OCI-LY7 (cell line): ENCODE measurements at regions not wholly inside any gene's neighbourhood (a gene's known extent, or its start where the extent isn't known, plus 50 kb on each side); places are given as distances from the start of the nearest gene placed in this dataset.

Experiments used
- BruUV-seq: library from RNA; stranded (reverse); fragments of 400-500 nt; replicated peaks from 2 replicates; lab custom pipeline; 2021; lab: Mats Ljungman, UMichigan
- CTCF ChIA-PET: fragments of 300-600 bp; sonication (Branson Sonifier 250); formaldehyde crosslinking; loops from one replicate; lab custom pipeline; 2022; ENCODE audit warnings: antibody characterized with exemption; ENCODE audit not compliant: unreplicated experiment; lab: Charles Lee
- POLR2A ChIA-PET: fragments of 300-600 bp; sonication (Branson Sonifier 250); formaldehyde crosslinking; loops from one replicate; lab custom pipeline; 2022; ENCODE audit warnings: antibody characterized with exemption; lab: Charles Lee
- DNase-seq: peaks from one replicate; pipeline ENCODE4 v3.0.0-alpha.2; 2015; ENCODE audit warnings: low spot score
- H2AFZ ChIP-seq: fragments of 200-600 bp; sonication (generic), shearing (Covaris generic); 2 replicates; pipeline ENCODE4 v1.6.1; 2014; ENCODE audit warnings: mild to moderate bottlenecking, antibody characterized with exemption, low read length, moderate library complexity
- H3K27ac ChIP-seq: fragments of 200-600 bp; sonication (generic); 2 replicates; pipeline ENCODE4 v1.5.1; 2014; ENCODE audit warnings: mixed run types, low read depth, mild to moderate bottlenecking, moderate library complexity, low read length, inconsistent platforms; ENCODE audit not compliant: poor library complexity, severe bottlenecking
- H3K36me3 ChIP-seq: fragments of 200-600 bp; sonication (generic); 2 replicates; pipeline ENCODE4 v1.6.1; 2014; ENCODE audit warnings: mild to moderate bottlenecking, antibody characterized with exemption, low read length, moderate library complexity, mixed read lengths; ENCODE audit not compliant: insufficient read depth
- H3K4me1 ChIP-seq: fragments of 200-600 bp; sonication (generic); 2 replicates; pipeline ENCODE4 v1.5.1; 2014; ENCODE audit warnings: mild to moderate bottlenecking, low read length; ENCODE audit not compliant: insufficient read depth, poor library complexity, severe bottlenecking
- H3K4me2 ChIP-seq: fragments of 200-600 bp; sonication (generic); 2 replicates; pipeline ENCODE4 v1.6.1; 2014; ENCODE audit warnings: mild to moderate bottlenecking, low read length
- H3K4me3 ChIP-seq: fragments of 200-600 bp; sonication (generic); 2 replicates; pipeline ENCODE4 v1.5.1; 2014; ENCODE audit warnings: mild to moderate bottlenecking, low read depth, low read length; ENCODE audit not compliant: poor library complexity, severe bottlenecking
- H3K79me2 ChIP-seq: fragments of 200-600 bp; sonication (generic); 2 replicates; pipeline ENCODE4 v1.6.1; 2016; ENCODE audit warnings: low read depth, mild to moderate bottlenecking, low read length, moderate library complexity, mixed read lengths; ENCODE audit not compliant: insufficient read depth
- H3K9me2 ChIP-seq: fragments of 200-600 bp; sonication (generic); 2 replicates; pipeline ENCODE4 v1.6.1; 2016; ENCODE audit warnings: mild to moderate bottlenecking, low read length, mixed read lengths; ENCODE audit not compliant: insufficient read depth
- H3K9me3 ChIP-seq: fragments of 200-600 bp; sonication (generic); 2 replicates; pipeline ENCODE4 v1.6.1; 2014; ENCODE audit warnings: mild to moderate bottlenecking, mixed run types, low read length, mixed read lengths
- H4K20me1 ChIP-seq: fragments of 200-600 bp; sonication (generic); 2 replicates; pipeline ENCODE4 v1.6.1; 2014; ENCODE audit warnings: mild to moderate bottlenecking, antibody characterized with exemption, low read length, moderate library complexity, mixed read lengths; ENCODE audit not compliant: insufficient read depth
- CTCF ChIP-seq: fragments of 200-600 bp; sonication (generic); conservative IDR thresholded peaks from 2 replicates; pipeline ENCODE4 v1.5.1; 2014; ENCODE audit warnings: mild to moderate bottlenecking, antibody characterized with exemption, low read length, moderate library complexity, mixed read lengths
- EZH2phosphoT487 ChIP-seq: fragments of 200-600 bp; sonication (generic); IDR thresholded peaks from 2 replicates; pipeline ENCODE4 v1.6.1; 2018; ENCODE audit warnings: low read depth, borderline replicate concordance, mild to moderate bottlenecking, mixed run types, antibody characterized with exemption, low read length, moderate library complexity, mixed read lengths
- intact Hi-C: fragments of 100-400 bp; cut with micrococcal nuclease; formaldehyde crosslinking; loops from one replicate; pipeline ENCODE4 v1.10.0; 2022; ENCODE audit not compliant: unreplicated experiment

- H3K9me3 ChIP-seq = no peaks in the 10 kb centered on the region
- H3K4me1 ChIP-seq = no peaks in the 10 kb centered on the region
- intact Hi-C loops = no loop called here
- no peak overlapping the region for H3K4me3 ChIP-seq
- BruUV-seq = no TSS peak
- H3K27ac ChIP-seq = no peak overlapping the region
- no peaks in the 10 kb centered on the region for H3K79me2 ChIP-seq
- H3K36me3 ChIP-seq = no peaks in the 10 kb centered on the region
- TF ChIP-seq CTCF = no peak
- no peak for TF ChIP-seq EZH2phosphoT487
- DNase-seq = no peak
- no peak overlapping the region for H2AFZ ChIP-seq
- POLR2A ChIA-PET = interaction anchor here (0.6 kb wide), 1 partner anchor 12 kb away, joined by 3 read pairs; no protein-coding TSS in a partner anchor
- H3K4me2 ChIP-seq = no peak overlapping the region
- no peaks in the 10 kb centered on the region for H4K20me1 ChIP-seq
- no peaks in the 10 kb centered on the region for H3K9me2 ChIP-seq
- CTCF ChIA-PET = no interaction called here
These were observed 262.9 kb downstream of the IRX2 start for GRCh38 chr5:2488593-2488992.

- Histone ChIP-seq H2AFZ (no peak overlapping the region), H4K20me1 (no peaks in the 10 kb centered on the region), H3K27ac (no peak overlapping the region), H3K9me2 (no peaks in the 10 kb centered on the region), H3K36me3 (no peaks in the 10 kb centered on the region), H3K79me2 (no peaks in the 10 kb centered on the region), H3K4me2 (no peak overlapping the region), H3K9me3 (peaks cover 6% of the 10 kb centered on the region; the same call in 1 of the 2 replicates), H3K4me3 (no peak overlapping the region), H3K4me1 (no peaks in the 10 kb centered on the region)
- DNase-seq = no peak
- intact Hi-C loops = no loop called here
- BruUV-seq = no TSS peak
- ChIA-PET POLR2A (no interaction called here), CTCF (no interaction called here)
- TF ChIP-seq CTCF (no peak), EZH2phosphoT487 (no peak)
These were observed 264.2 kb downstream of the IRX2 start for GRCh38 chr5:2487152-2487763.

GRCh38 chr5:2486373-2486772 lies 265.1 kb downstream of the IRX2 start:
- POLR2A ChIA-PET = no interaction called here
- Histone ChIP-seq H3K4me3 (no peak overlapping the region), H3K79me2 (no peaks in the 10 kb centered on the region), H3K36me3 (no peaks in the 10 kb centered on the region), H3K27ac (no peak overlapping the region), H3K9me2 (no peaks in the 10 kb centered on the region), H3K4me1 (no peaks in the 10 kb centered on the region), H2AFZ (no peak overlapping the region), H3K9me3 (peaks cover 12% of the 10 kb centered on the region; the same call in 1 of the 2 replicates), H4K20me1 (no peaks in the 10 kb centered on the region), H3K4me2 (no peak overlapping the region)
- CTCF ChIA-PET = no interaction called here
- no peak for DNase-seq
- intact Hi-C loops = no loop called here
- no TSS peak for BruUV-seq
- no peak for TF ChIP-seq CTCF
- TF ChIP-seq EZH2phosphoT487 = no peak
